ENCODE measurements at regions not wholly inside any gene's neighbourhood (a gene's known extent, or its start where the extent isn't known, plus 50 kb on each side); places are given as distances from the start of the nearest gene placed in this dataset.
A peak's percentile ranks its signal among the peaks of the same experiment; 100 is the strongest.

DNA sequence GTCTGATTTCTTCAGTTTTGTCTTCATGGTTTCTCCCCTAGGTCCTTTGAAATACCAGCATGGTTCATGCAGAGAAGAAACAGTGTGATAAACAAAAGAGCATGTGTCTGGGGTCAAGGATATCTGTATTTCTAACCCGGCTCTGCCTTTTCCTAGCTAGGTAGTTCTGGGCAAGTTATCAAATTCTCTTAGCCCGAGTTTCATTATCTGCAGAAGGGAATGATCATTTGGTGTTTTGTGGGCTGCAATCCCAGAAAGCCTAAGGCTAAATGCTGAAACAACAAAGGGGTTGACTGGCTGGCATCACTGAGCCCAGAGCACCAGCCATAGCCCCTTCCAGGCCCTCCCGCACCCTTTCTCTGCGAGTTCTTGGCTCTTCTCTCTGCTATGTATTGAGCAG, 51.7 kb upstream of the DAPL1 start:
- 0 out of 2 replicates have a peak overlapping the region, but pooled peaks have one; percentile 14 for H2AFZ ChIP-seq (ENCODE audit: low read length)

GRCh38 chr2:158743879-158744278, 51.2 kb upstream of the DAPL1 start:
- Histone ChIP-seq H3K9me2 (ENCODE audit: insufficient read depth, low read length) (no peaks in the 10 kb centered on the region), H3K4me3 (ENCODE audit: low read depth, low read length, poor library complexity, severe bottlenecking) (no peak overlapping the region), H3K27ac (ENCODE audit: low read depth, low read length, poor library complexity, severe bottlenecking) (no peak overlapping the region), H2AFZ (ENCODE audit: low read length) (0 out of 2 replicates have a peak overlapping the region, but pooled peaks have one; percentile 14), H3K9me3 (ENCODE audit: low read length) (no peaks in the 10 kb centered on the region), H4K20me1 (ENCODE audit: insufficient read depth, low read length) (no peaks in the 10 kb centered on the region), H3K4me1 (ENCODE audit: insufficient read depth, low read length, poor library complexity, severe bottlenecking) (no peaks in the 10 kb centered on the region), H3K36me3 (ENCODE audit: insufficient read depth, low read length) (no peaks in the 10 kb centered on the region), H3K4me2 (ENCODE audit: low read length) (no peak overlapping the region), H3K79me2 (ENCODE audit: insufficient read depth, low read depth, low read length) (no peaks in the 10 kb centered on the region)
- no TSS peak for BruUV-seq (replicated peaks)
- POLR2A ChIA-PET, result interaction anchor here (0.6 kb wide), 2 partner anchors 23 to 614 kb away, joined by 3 read pairs; no protein-coding TSS in a partner anchor
- CTCF ChIA-PET (ENCODE audit: unreplicated experiment), result no interaction called here
- no peak for DNase-seq (ENCODE audit: low spot score)
- intact Hi-C loops (cut with micrococcal nuclease; ENCODE audit: unreplicated experiment), result loop anchor here (2.0 kb wide), 1 partner anchor 565 kb away; no protein-coding TSS in a partner anchor
- TF ChIP-seq CTCF (conservative IDR thresholded peaks at IDR 0.05; ENCODE audit: low read length) (no peak), EZH2phosphoT487 (IDR thresholded peaks at IDR 0.05; ENCODE audit: borderline replicate concordance, low read depth, low read length) (no peak)

More for the DNA sequence above, 51.7 kb upstream of the DAPL1 start:
- ChIA-PET POLR2A (interaction anchor here (0.6 kb wide), 1 partner anchor 23 kb away, joined by 3 read pairs; no protein-coding TSS in a partner anchor), CTCF (ENCODE audit: unreplicated experiment) (no interaction called here)
- no peak overlapping the region for H3K4me3 ChIP-seq (ENCODE audit: low read depth, low read length, poor library complexity, severe bottlenecking)
- no peaks in the 10 kb centered on the region for H3K9me2 ChIP-seq (ENCODE audit: insufficient read depth, low read length)
- intact Hi-C loops (cut with micrococcal nuclease; ENCODE audit: unreplicated experiment), result no loop called here
- no peaks in the 10 kb centered on the region for H3K79me2 ChIP-seq (ENCODE audit: insufficient read depth, low read depth, low read length)
- H3K36me3 ChIP-seq (ENCODE audit: insufficient read depth, low read length), result no peaks in the 10 kb centered on the region
- H3K4me1 ChIP-seq (ENCODE audit: insufficient read depth, low read length, poor library complexity, severe bottlenecking), result no peaks in the 10 kb centered on the region
- no peak overlapping the region for H3K4me2 ChIP-seq (ENCODE audit: low read length)
- no peak for DNase-seq (ENCODE audit: low spot score)
- no peaks in the 10 kb centered on the region for H4K20me1 ChIP-seq (ENCODE audit: insufficient read depth, low read length)
- H3K27ac ChIP-seq (ENCODE audit: low read depth, low read length, poor library complexity, severe bottlenecking), result no peak overlapping the region
- TF ChIP-seq CTCF (conservative IDR thresholded peaks at IDR 0.05; ENCODE audit: low read length) (no peak), EZH2phosphoT487 (IDR thresholded peaks at IDR 0.05; ENCODE audit: borderline replicate concordance, low read depth, low read length) (no peak)
- H3K9me3 ChIP-seq (ENCODE audit: low read length), result no peaks in the 10 kb centered on the region
- BruUV-seq (replicated peaks), result no TSS peak

GRCh38 chr2:158745067-158745865, 49.9 kb upstream of the DAPL1 start:
- H3K9me2 ChIP-seq (ENCODE audit: insufficient read depth, low read length), result no peaks in the 10 kb centered on the region
- no peaks in the 10 kb centered on the region for H3K9me3 ChIP-seq (ENCODE audit: low read length)
- peak; percentile 56 for DNase-seq (ENCODE audit: low spot score)
- no peak overlapping the region for H2AFZ ChIP-seq (ENCODE audit: low read length)
- H3K36me3 ChIP-seq (ENCODE audit: insufficient read depth, low read length), result no peaks in the 10 kb centered on the region
- no peak overlapping the region for H3K4me3 ChIP-seq (ENCODE audit: low read depth, low read length, poor library complexity, severe bottlenecking)
- intact Hi-C loops (cut with micrococcal nuclease; ENCODE audit: unreplicated experiment), result loop anchor here (2.0 kb wide), 1 partner anchor 566 kb away; no protein-coding TSS in a partner anchor
- H4K20me1 ChIP-seq (ENCODE audit: insufficient read depth, low read length), result no peaks in the 10 kb centered on the region
- H3K79me2 ChIP-seq (ENCODE audit: insufficient read depth, low read depth, low read length), result no peaks in the 10 kb centered on the region
- BruUV-seq (replicated peaks), result no TSS peak
- no peaks in the 10 kb centered on the region for H3K4me1 ChIP-seq (ENCODE audit: insufficient read depth, low read length, poor library complexity, severe bottlenecking)
- POLR2A ChIA-PET, result interaction anchor here (0.6 to 1.6 kb wide), 4 partner anchors 9 to 440 kb away, joined by 3 to 6 read pairs (median 4); partner anchors contain the start of genes CCDC148 and PKP4
- CTCF ChIA-PET (ENCODE audit: unreplicated experiment), result interaction anchor here (0.6 to 1.0 kb wide), 4 partner anchors 9 to 706 kb away, joined by 3 read pairs; no protein-coding TSS in a partner anchor
- no peak overlapping the region for H3K27ac ChIP-seq (ENCODE audit: low read depth, low read length, poor library complexity, severe bottlenecking)
- no peak overlapping the region for H3K4me2 ChIP-seq (ENCODE audit: low read length)
- no peak for TF ChIP-seq EZH2phosphoT487 (IDR thresholded peaks at IDR 0.05; ENCODE audit: borderline replicate concordance, low read depth, low read length)
- peak; percentile 75 for TF ChIP-seq CTCF (conservative IDR thresholded peaks at IDR 0.05; ENCODE audit: low read length)

All from OCI-LY7 (cell line).